H1 (cell line): ENCODE measurements at regions not wholly inside any gene's neighbourhood (a gene's known extent, or its start where the extent isn't known, plus 50 kb on each side); places are given as distances from the start of the nearest gene placed in this dataset.
"Not testable (repeated sequence)": the region's sequence is repeated elsewhere in the genome, so short reads cannot be mapped to it uniquely, and the experiment has no call there.

ENCODE experiments used
- POLR2A ChIP-seq, 2 experiments: IDR thresholded peaks; 1 replicate in 1 of 2; 2 replicates in 1 of 2; pipeline ENCODE4 v1.6.1; 2011; ENCODE audit warnings: low read depth in 2 of 2, low read length in 2 of 2, mild to moderate bottlenecking in 2 of 2; ENCODE audit errors: control extremely low read depth in 1 of 2
- RFX5 ChIP-seq: IDR thresholded peaks from 2 replicates; pipeline ENCODE4 v1.6.1; 2011; ENCODE audit warnings: low read depth, low read length, improper control_type of control experiment, borderline replicate concordance

GRCh38 chr22:45091875-45092274, 71.8 kb upstream of the NUP50 start:
- TF ChIP-seq POLR2A (IDR thresholded peaks at IDR 0.05; ENCODE audit: control extremely low read depth in 1 of 2, low read depth in 2 of 2, low read length in 2 of 2); RFX5: not testable (repeated sequence)
